H1 (cell line): ENCODE measurements at regions not wholly inside any gene's neighbourhood (a gene's known extent, or its start where the extent isn't known, plus 50 kb on each side); places are given as distances from the start of the nearest gene placed in this dataset.

Source experiments
- CTCF ChIA-PET: fragments of 300-600 bp; sonication (Branson Sonifier 250); formaldehyde crosslinking; loops from one replicate; lab custom pipeline; 2021; ENCODE audit not compliant: partially characterized antibody; lab: Charles Lee
- POLR2A ChIA-PET: fragments of 300-600 bp; sonication (Branson Sonifier 250); formaldehyde crosslinking; loops from one replicate; lab custom pipeline; 2021; ENCODE audit warnings: inconsistent platforms; ENCODE audit not compliant: partially characterized antibody; lab: Charles Lee
- DNase-seq, 2 experiments: peaks; one replicate each; pipeline versions ENCODE4 v3.0.0 to v3.0.0-alpha.2; 2010 to 2022; ENCODE audit warnings: low spot score in 2 of 2, low read depth in 1 of 2, mixed read lengths in 1 of 2
- FAIRE-seq: peaks from 2 replicates; lab custom pipeline; 2011; peaks lifted over from hg19 to GRCh38; lab: Jason Lieb, UNC
- H2AFZ ChIP-seq: 2 replicates; pipeline ENCODE4 v1.8.1; 2012; ENCODE audit warnings: low read length, inconsistent platforms
- H2AK5ac ChIP-seq: 2 replicates; pipeline ENCODE4 v1.6.1; 2013; ENCODE audit warnings: low read depth, low read length
- H2BK120ac ChIP-seq: replicated peaks from 2 replicates; pipeline ENCODE3; 2013; ENCODE audit warnings: low read depth, low read length, inconsistent platforms
- H2BK12ac ChIP-seq: 2 replicates; pipeline ENCODE4 v1.6.1; 2013; ENCODE audit warnings: low read depth, low read length
- H2BK15ac ChIP-seq: 2 replicates; pipeline ENCODE4 v1.6.1; 2013; ENCODE audit warnings: low read length
- H2BK20ac ChIP-seq: 2 replicates; pipeline ENCODE4 v1.6.1; 2013; ENCODE audit warnings: low read length
- H2BK5ac ChIP-seq: 2 replicates; pipeline ENCODE4 v1.6.1; 2013; ENCODE audit warnings: low read depth, low read length
- H3K14ac ChIP-seq: 2 replicates; pipeline ENCODE4 v1.6.1; 2013; ENCODE audit warnings: inconsistent platforms; ENCODE audit not compliant: insufficient read length
- H3K18ac ChIP-seq: 2 replicates; pipeline ENCODE4 v1.6.1; 2013; ENCODE audit warnings: low read length; ENCODE audit errors: extremely low read depth
- H3K23ac ChIP-seq: 2 replicates; pipeline ENCODE4 v1.6.1; 2013; ENCODE audit warnings: inconsistent platforms; ENCODE audit not compliant: insufficient read length
- H3K23me2 ChIP-seq: 2 replicates; pipeline ENCODE4 v1.6.1; 2013; ENCODE audit warnings: low read depth, low read length
- H3K27ac ChIP-seq: 2 replicates; pipeline ENCODE4 v1.6.1; 2011; ENCODE audit warnings: low read depth, low read length, inconsistent platforms
- H3K27me3 ChIP-seq, 4 experiments: replicated peaks in 1 of 4; 1 replicate in 1 of 4; 2 replicates in 3 of 4; pipeline versions ENCODE4 v1.6.1 to v1.8.1; 2011 to 2013; ENCODE audit warnings: low read length in 3 of 4, mild to moderate bottlenecking in 3 of 4, inconsistent platforms in 2 of 4, mixed read lengths in 2 of 4, moderate library complexity in 1 of 4; ENCODE audit not compliant: control insufficient read depth in 3 of 4, insufficient read depth in 3 of 4; ENCODE audit errors: extremely low read depth in 1 of 4
- H3K36me3 ChIP-seq, 4 experiments: 2 replicates each; pipeline versions ENCODE4 v1.6.1 to v1.8.1; 2011 to 2013; ENCODE audit warnings: mild to moderate bottlenecking in 4 of 4, low read length in 3 of 4, moderate library complexity in 2 of 4, control low read depth in 1 of 4, inconsistent platforms in 1 of 4; ENCODE audit not compliant: insufficient read depth in 4 of 4, control insufficient read depth in 2 of 4
- H3K4ac ChIP-seq: replicated peaks from 2 replicates; pipeline ENCODE3; 2013; ENCODE audit warnings: low read length, low read depth, mixed read lengths, inconsistent platforms; ENCODE audit not compliant: insufficient read length
- H3K4me1 ChIP-seq, 4 experiments: replicated peaks in 1 of 4; 1 replicate in 1 of 4; 2 replicates in 3 of 4; pipeline versions ENCODE4 v1.6.1 to v1.8.1; 2011 to 2013; ENCODE audit warnings: low read length in 3 of 4, inconsistent platforms in 2 of 4, mixed read lengths in 1 of 4; ENCODE audit not compliant: insufficient read depth in 4 of 4, control insufficient read depth in 3 of 4
- H3K4me2 ChIP-seq, 2 experiments: 2 replicates each; pipeline versions ENCODE4 v1.6.1 to v1.8.1; 2011 to 2013; ENCODE audit warnings: low read depth in 2 of 2, low read length in 2 of 2, control low read depth in 1 of 2, inconsistent platforms in 1 of 2, mild to moderate bottlenecking in 1 of 2; ENCODE audit not compliant: insufficient read depth in 1 of 2
- H3K4me3 ChIP-seq, 4 experiments: fragments of 200-600, 300-600 bp in 1 of 4; sonication (generic), shearing (Covaris generic), sonication (Bioruptor Twin) in 1 of 4; 2 replicates each; pipeline versions ENCODE4 v1.5.1 to v1.8.1; 2011 to 2016; ENCODE audit warnings: low read length in 4 of 4, low read depth in 3 of 4, control low read depth in 2 of 4, inconsistent platforms in 2 of 4, mild to moderate bottlenecking in 2 of 4, mixed read lengths in 1 of 4, moderate library complexity in 1 of 4; ENCODE audit not compliant: insufficient read depth in 2 of 4; ENCODE audit errors: extremely low read depth in 1 of 4
- H3K56ac ChIP-seq: replicated peaks from 2 replicates; pipeline ENCODE3; 2013; ENCODE audit warnings: low read depth, mild to moderate bottlenecking, mixed read lengths, low read length, inconsistent platforms; ENCODE audit not compliant: insufficient read length
- H3K79me1 ChIP-seq: 2 replicates; pipeline ENCODE4 v1.6.1; 2013; ENCODE audit warnings: low read depth, low read length, control low read depth
- H3K79me2 ChIP-seq, 2 experiments: 2 replicates each; pipeline versions ENCODE4 v1.6.1 to v1.8.1; 2012 to 2013; ENCODE audit warnings: low read length in 2 of 2, mild to moderate bottlenecking in 2 of 2, inconsistent platforms in 1 of 2; ENCODE audit not compliant: insufficient read depth in 2 of 2, control insufficient read depth in 1 of 2
- H3K9ac ChIP-seq, 4 experiments: replicated peaks in 1 of 4; 1 replicate in 1 of 4; 2 replicates in 3 of 4; pipeline versions ENCODE4 v1.6.1 to v1.8.1; 2011 to 2013; ENCODE audit warnings: low read depth in 3 of 4, low read length in 3 of 4, control low read depth in 2 of 4, mild to moderate bottlenecking in 2 of 4, moderate library complexity in 2 of 4, inconsistent platforms in 1 of 4; ENCODE audit errors: extremely low read depth in 1 of 4
- H3K9me3 ChIP-seq, 2 experiments: 2 replicates each; pipeline versions ENCODE4 v1.6.1 to v1.8.1; 2012 to 2013; ENCODE audit warnings: mild to moderate bottlenecking in 2 of 2, moderate library complexity in 2 of 2, control low read depth in 1 of 2, inconsistent platforms in 1 of 2, low read depth in 1 of 2, low read length in 1 of 2, mixed read lengths in 1 of 2; ENCODE audit not compliant: insufficient read depth in 2 of 2
- H4K20me1 ChIP-seq, 2 experiments: replicated peaks in 1 of 2; 2 replicates each; pipeline versions ENCODE3 to v1.8.1; 2011 to 2013; ENCODE audit warnings: inconsistent platforms in 2 of 2, low read length in 2 of 2, mild to moderate bottlenecking in 1 of 2; ENCODE audit not compliant: insufficient read depth in 2 of 2, control insufficient read depth in 1 of 2
- H4K5ac ChIP-seq: 2 replicates; pipeline ENCODE4 v1.6.1; 2013; ENCODE audit warnings: low read length, low read depth, mixed read lengths, inconsistent platforms; ENCODE audit not compliant: insufficient read length
- H4K8ac ChIP-seq: 2 replicates; pipeline ENCODE4 v1.8.0; 2013; ENCODE audit warnings: mild to moderate bottlenecking, moderate library complexity, low read length, inconsistent platforms; ENCODE audit not compliant: insufficient read depth; ENCODE audit errors: extremely low read depth
- H4K91ac ChIP-seq: replicated peaks from 2 replicates; pipeline ENCODE3; 2013; ENCODE audit warnings: low read length, mixed read lengths, inconsistent platforms; ENCODE audit not compliant: insufficient read length
- CBX8 ChIP-seq: fragments of 300-800, 300-1000 bp; sonication (generic); IDR thresholded peaks from 2 replicates; pipeline ENCODE4 v1.7.1; 2016; ENCODE audit warnings: low read depth, low read length, borderline replicate concordance
- GABPA ChIP-seq: IDR thresholded peaks from 2 replicates; pipeline ENCODE4 v1.6.1; 2011; ENCODE audit warnings: mild to moderate bottlenecking, low read length, moderate library complexity, borderline replicate concordance; ENCODE audit not compliant: insufficient read depth
- SRF ChIP-seq: IDR thresholded peaks from 2 replicates; pipeline ENCODE4 v1.6.1; 2011; ENCODE audit warnings: mild to moderate bottlenecking, low read depth, low read length, moderate library complexity
- ZNF274 ChIP-seq: IDR thresholded peaks from 2 replicates; pipeline ENCODE4 v1.7.0; 2012; ENCODE audit warnings: low read length, borderline replicate concordance; ENCODE audit errors: extremely low read depth
- WGBS, 2 experiments: shearing (Covaris generic) in 1 of 2; methylation state at CpG; one replicate each; pipeline versions ENCODE4 v1.1.6 to v1.1.7; 2013 to 2015; ENCODE audit warnings: low lambda C conversion rate in 2 of 2, mixed read lengths in 2 of 2, inconsistent platforms in 1 of 2, low coverage in 1 of 2, missing lambda C conversion rate in 1 of 2; ENCODE audit not compliant: insufficient replicate concordance in 2 of 2, insufficient coverage in 1 of 2, insufficient read length in 1 of 2; ENCODE audit errors: extremely low coverage in 1 of 2, missing lambda C conversion rate in 1 of 2; 5-methylcytosine and 5-hydroxymethylcytosine counted together

DNA sequence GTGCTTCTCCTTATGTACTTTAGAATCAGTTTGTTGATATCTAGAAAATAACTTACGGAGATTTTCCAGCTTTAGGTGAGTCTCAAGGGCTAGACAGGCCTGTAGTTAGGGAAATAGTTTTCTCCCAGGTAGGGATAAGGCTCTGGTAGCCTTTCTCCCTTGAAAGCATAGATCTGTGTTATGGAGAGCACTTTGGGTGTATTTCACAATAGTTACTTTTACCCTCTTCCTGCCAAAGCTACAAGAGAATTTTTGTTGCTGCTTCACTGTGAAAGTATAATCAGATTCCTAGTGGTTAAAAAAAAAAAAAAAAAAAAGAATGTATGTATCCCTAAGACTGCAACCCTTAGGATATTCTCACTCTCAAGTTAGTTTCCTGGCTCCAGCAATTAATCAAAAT lies 267.5 kb downstream of the PIK3C3 start:
- Histone ChIP-seq H3K4ac (no peak overlapping the region), H3K79me2 (no peaks in the 10 kb centered on the region), H2BK12ac (no peak overlapping the region), H4K8ac (no peak overlapping the region), H3K56ac (no peak overlapping the region), H2BK120ac (no peak overlapping the region), H3K9me3 (no peaks in the 10 kb centered on the region), H3K4me1 (no peaks in the 10 kb centered on the region), H3K79me1 (no peaks in the 10 kb centered on the region), H3K27ac (no peak overlapping the region), H3K27me3 (no peaks in the 10 kb centered on the region), H4K20me1 (no peaks in the 10 kb centered on the region), H4K5ac (no peak overlapping the region), H3K18ac (no peak overlapping the region), H3K9ac (no peak overlapping the region), H3K4me2 (no peak overlapping the region), H2AK5ac (no peak overlapping the region), H3K36me3 (no peaks in the 10 kb centered on the region), H3K14ac (no peak overlapping the region), H4K91ac (no peak overlapping the region), H2AFZ (no peak overlapping the region), H3K23me2 (no peaks in the 10 kb centered on the region), H3K4me3 (no peak overlapping the region), H3K23ac (no peak overlapping the region), H2BK20ac (no peak overlapping the region), H2BK15ac (no peak overlapping the region), H2BK5ac (no peak overlapping the region)
- POLR2A ChIA-PET: no interaction called here
- CTCF ChIA-PET: interaction anchor here (1.2 kb wide), 1 partner anchor 81 kb away, joined by 3 read pairs; no protein-coding TSS in a partner anchor
- WGBS, 2 experiments: 100% methylated on average over 1 of the region's 1 CpG; no CpG with 5 or more reads in 1 of the 2 experiments
- DNase-seq (no peak), FAIRE-seq (no peak)
- TF ChIP-seq ZNF274 (no peak), SRF (no peak), GABPA (no peak), CBX8 (no peak)
